NCI-H748 (cell line): ENCODE measurements at regions not wholly inside any gene's neighbourhood (a gene's known extent, or its start where the extent isn't known, plus 50 kb on each side); places are given as distances from the start of the nearest gene placed in this dataset.

Source experiments
- DNase-seq: peaks from one replicate; lab custom pipeline; 2025; ENCODE audit not compliant: unreplicated experiment; lab: John Stamatoyannopoulos, UW

GRCh38 chr1:98086156-98086555 lies 165.3 kb upstream of the DPYD start:
- DNase-seq = no peak

- DNase-seq = no peak
Measured at GRCh38 chr1:98084188-98084587, 163.4 kb upstream of the DPYD start.

- DNase-seq = no peak
Measured at GRCh38 chr1:98081944-98082343, 161.1 kb upstream of the DPYD start.

- no peak for DNase-seq
Measured at GRCh38 chr1:98078596-98078995, 157.8 kb upstream of the DPYD start.

- no peak for DNase-seq
Measured at GRCh38 chr1:98077691-98078090, 156.9 kb upstream of the DPYD start.

GRCh38 chr1:98075626-98076025 lies 154.8 kb upstream of the DPYD start:
- no peak for DNase-seq

GRCh38 chr1:98073823-98074222 lies 153.0 kb upstream of the DPYD start:
- no peak for DNase-seq

- no peak for DNase-seq
Measured at GRCh38 chr1:98073106-98073505, 152.3 kb upstream of the DPYD start.

- DNase-seq = no peak
Measured at GRCh38 chr1:98072047-98072446, 151.2 kb upstream of the DPYD start.

GRCh38 chr1:98068016-98068415 lies 147.2 kb upstream of the DPYD start:
- DNase-seq = no peak

- DNase-seq = no peak
Measured at GRCh38 chr1:98066911-98067310, 146.1 kb upstream of the DPYD start.

GRCh38 chr1:98059620-98060019 lies 138.8 kb upstream of the DPYD start:
- DNase-seq = peak; percentile 26

- no peak for DNase-seq
Measured at GRCh38 chr1:98058676-98059075, 137.8 kb upstream of the DPYD start.

- DNase-seq = no peak
Measured at GRCh38 chr1:98057236-98057910, 136.5 kb upstream of the DPYD start.

- no peak for DNase-seq
Measured at GRCh38 chr1:98056781-98057180, 135.9 kb upstream of the DPYD start.

- no peak for DNase-seq
Measured at GRCh38 chr1:98055457-98055856, 134.6 kb upstream of the DPYD start.

GRCh38 chr1:98054786-98055185 lies 134.0 kb upstream of the DPYD start:
- no peak for DNase-seq

- no peak for DNase-seq
Measured at GRCh38 chr1:98054367-98054701, 133.5 kb upstream of the DPYD start.

- peak; percentile 74 for DNase-seq
Measured at GRCh38 chr1:98053471-98054366, 132.9 kb upstream of the DPYD start.

GRCh38 chr1:98051065-98051675 lies 130.3 kb upstream of the DPYD start:
- DNase-seq = peak; percentile 73

- peak; percentile 82 for DNase-seq
Measured at GRCh38 chr1:98049370-98050135, 128.7 kb upstream of the DPYD start.
